ENCODE measurements at regions not wholly inside any gene's neighbourhood (a gene's known extent, or its start where the extent isn't known, plus 50 kb on each side); places are given as distances from the start of the nearest gene placed in this dataset.

GRCh38 chr10:124256151-124256550 lies 162.6 kb downstream of the OAT start (continued):
- TF ChIP-seq, protein P1, sequence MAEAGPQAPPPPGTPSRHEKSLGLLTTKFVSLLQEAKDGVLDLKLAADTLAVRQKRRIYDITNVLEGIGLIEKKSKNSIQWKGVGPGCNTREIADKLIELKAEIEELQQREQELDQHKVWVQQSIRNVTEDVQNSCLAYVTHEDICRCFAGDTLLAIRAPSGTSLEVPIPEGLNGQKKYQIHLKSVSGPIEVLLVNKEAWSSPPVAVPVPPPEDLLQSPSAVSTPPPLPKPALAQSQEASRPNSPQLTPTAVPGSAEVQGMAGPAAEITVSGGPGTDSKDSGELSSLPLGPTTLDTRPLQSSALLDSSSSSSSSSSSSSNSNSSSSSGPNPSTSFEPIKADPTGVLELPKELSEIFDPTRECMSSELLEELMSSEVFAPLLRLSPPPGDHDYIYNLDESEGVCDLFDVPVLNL (CRISPR knock-in tag; IDR thresholded peaks at IDR 0.05; ENCODE audit: borderline replicate concordance, low read depth): no peak
- no peak for TF ChIP-seq TP53 (CRISPR knock-in tag; IDR thresholded peaks at IDR 0.05)
- TF ChIP-seq USF1 (CRISPR knock-in tag; IDR thresholded peaks at IDR 0.05): no peak
- no peak for TF ChIP-seq ATF2 (CRISPR knock-in tag; IDR thresholded peaks at IDR 0.05; ENCODE audit: borderline replicate concordance, low read depth)
- no peak for TF ChIP-seq NFATC4 (CRISPR knock-in tag; IDR thresholded peaks at IDR 0.05)
- no peak for TF ChIP-seq PRRX2 (CRISPR knock-in tag; IDR thresholded peaks at IDR 0.05)

DNA sequence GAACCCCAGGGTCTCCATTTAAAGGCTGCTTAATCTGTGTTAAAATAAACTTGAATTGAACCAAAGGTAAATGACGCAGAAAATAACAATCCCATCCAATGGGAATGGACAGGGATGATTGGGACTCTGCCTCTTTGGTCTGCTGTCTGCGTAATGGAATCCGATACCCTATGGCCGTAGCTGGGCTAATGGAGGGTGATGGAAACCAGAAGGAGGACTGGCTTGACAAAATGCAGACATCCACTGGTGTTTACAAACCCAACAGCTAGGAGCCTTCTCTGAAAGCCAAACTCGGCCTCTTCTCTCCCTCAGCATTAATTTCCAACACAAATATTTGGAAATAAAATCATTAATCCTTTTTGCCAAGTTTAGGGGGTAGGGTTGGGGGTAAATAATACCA lies 162.2 kb upstream of the CHST15 start:
- H3K36me3 Mint-ChIP-seq: peaks cover 4% of the 10 kb centered on the region
- DNase-seq (ENCODE audit: low spot score): no peak
- peaks cover 17% of the 10 kb centered on the region for H3K9me3 Mint-ChIP-seq
- H3K4me1 Mint-ChIP-seq: no peaks in the 10 kb centered on the region
- no peak overlapping the region for H3K27ac Mint-ChIP-seq
- peaks cover 5% of the 10 kb centered on the region; the same call in 1 of the 2 replicates for H3K27me3 Mint-ChIP-seq (ENCODE audit: low read depth)
- ChIA-PET CTCF (interaction anchor here (1.0 kb wide), 1 partner anchor 133 kb away, joined by 3 read pairs; no protein-coding TSS in a partner anchor), POLR2A (no interaction called here)
- ATAC-seq: no peak
- TF ChIP-seq ESRRA (CRISPR knock-in tag; IDR thresholded peaks at IDR 0.05; ENCODE audit: borderline replicate concordance): no peak
- no peak for TF ChIP-seq ZNF671 (CRISPR knock-in tag; IDR thresholded peaks at IDR 0.05)
- no peak for TF ChIP-seq MYBL2 (CRISPR knock-in tag; IDR thresholded peaks at IDR 0.05)
- TF ChIP-seq KAT7 (CRISPR knock-in tag; IDR thresholded peaks at IDR 0.05; ENCODE audit: borderline replicate concordance): no peak
- TF ChIP-seq, protein P2, sequence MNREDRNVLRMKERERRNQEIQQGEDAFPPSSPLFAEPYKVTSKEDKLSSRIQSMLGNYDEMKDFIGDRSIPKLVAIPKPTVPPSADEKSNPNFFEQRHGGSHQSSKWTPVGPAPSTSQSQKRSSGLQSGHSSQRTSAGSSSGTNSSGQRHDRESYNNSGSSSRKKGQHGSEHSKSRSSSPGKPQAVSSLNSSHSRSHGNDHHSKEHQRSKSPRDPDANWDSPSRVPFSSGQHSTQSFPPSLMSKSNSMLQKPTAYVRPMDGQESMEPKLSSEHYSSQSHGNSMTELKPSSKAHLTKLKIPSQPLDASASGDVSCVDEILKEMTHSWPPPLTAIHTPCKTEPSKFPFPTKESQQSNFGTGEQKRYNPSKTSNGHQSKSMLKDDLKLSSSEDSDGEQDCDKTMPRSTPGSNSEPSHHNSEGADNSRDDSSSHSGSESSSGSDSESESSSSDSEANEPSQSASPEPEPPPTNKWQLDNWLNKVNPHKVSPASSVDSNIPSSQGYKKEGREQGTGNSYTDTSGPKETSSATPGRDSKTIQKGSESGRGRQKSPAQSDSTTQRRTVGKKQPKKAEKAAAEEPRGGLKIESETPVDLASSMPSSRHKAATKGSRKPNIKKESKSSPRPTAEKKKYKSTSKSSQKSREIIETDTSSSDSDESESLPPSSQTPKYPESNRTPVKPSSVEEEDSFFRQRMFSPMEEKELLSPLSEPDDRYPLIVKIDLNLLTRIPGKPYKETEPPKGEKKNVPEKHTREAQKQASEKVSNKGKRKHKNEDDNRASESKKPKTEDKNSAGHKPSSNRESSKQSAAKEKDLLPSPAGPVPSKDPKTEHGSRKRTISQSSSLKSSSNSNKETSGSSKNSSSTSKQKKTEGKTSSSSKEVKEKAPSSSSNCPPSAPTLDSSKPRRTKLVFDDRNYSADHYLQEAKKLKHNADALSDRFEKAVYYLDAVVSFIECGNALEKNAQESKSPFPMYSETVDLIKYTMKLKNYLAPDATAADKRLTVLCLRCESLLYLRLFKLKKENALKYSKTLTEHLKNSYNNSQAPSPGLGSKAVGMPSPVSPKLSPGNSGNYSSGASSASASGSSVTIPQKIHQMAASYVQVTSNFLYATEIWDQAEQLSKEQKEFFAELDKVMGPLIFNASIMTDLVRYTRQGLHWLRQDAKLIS (CRISPR knock-in tag; IDR thresholded peaks at IDR 0.05; ENCODE audit: borderline replicate concordance): no peak
- TF ChIP-seq, protein P3, sequence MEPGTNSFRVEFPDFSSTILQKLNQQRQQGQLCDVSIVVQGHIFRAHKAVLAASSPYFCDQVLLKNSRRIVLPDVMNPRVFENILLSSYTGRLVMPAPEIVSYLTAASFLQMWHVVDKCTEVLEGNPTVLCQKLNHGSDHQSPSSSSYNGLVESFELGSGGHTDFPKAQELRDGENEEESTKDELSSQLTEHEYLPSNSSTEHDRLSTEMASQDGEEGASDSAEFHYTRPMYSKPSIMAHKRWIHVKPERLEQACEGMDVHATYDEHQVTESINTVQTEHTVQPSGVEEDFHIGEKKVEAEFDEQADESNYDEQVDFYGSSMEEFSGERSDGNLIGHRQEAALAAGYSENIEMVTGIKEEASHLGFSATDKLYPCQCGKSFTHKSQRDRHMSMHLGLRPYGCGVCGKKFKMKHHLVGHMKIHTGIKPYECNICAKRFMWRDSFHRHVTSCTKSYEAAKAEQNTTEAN (CRISPR knock-in tag; IDR thresholded peaks at IDR 0.05): no peak
- no peak for TF ChIP-seq ZNF416 (CRISPR knock-in tag; IDR thresholded peaks at IDR 0.05)
- no peak for TF ChIP-seq JAZF1 (CRISPR knock-in tag; IDR thresholded peaks at IDR 0.05)
- no peak for TF ChIP-seq STAT6 (CRISPR knock-in tag; conservative IDR thresholded peaks at IDR 0.05; ENCODE audit: low read depth)
- no peak for TF ChIP-seq NR3C1 (CRISPR knock-in tag; conservative IDR thresholded peaks at IDR 0.05; ENCODE audit: low read depth)
- TF ChIP-seq NR1H2 (CRISPR knock-in tag; IDR thresholded peaks at IDR 0.05): no peak
- no peak for TF ChIP-seq ELF4 (CRISPR knock-in tag; IDR thresholded peaks at IDR 0.05; ENCODE audit: low read depth)
- TF ChIP-seq ZNF219 (CRISPR knock-in tag; IDR thresholded peaks at IDR 0.05; ENCODE audit: borderline replicate concordance): no peak
- no peak for TF ChIP-seq RORB (CRISPR knock-in tag; IDR thresholded peaks at IDR 0.05)
- TF ChIP-seq PRRX2 (CRISPR knock-in tag; IDR thresholded peaks at IDR 0.05): no peak
- H3K4me3 Mint-ChIP-seq: no peak overlapping the region

Data from WTC11 (cell line).